Pancreas (tissue), 10 donors: ENCODE measurements at regions not wholly inside any gene's neighbourhood (a gene's known extent, or its start where the extent isn't known, plus 50 kb on each side); places are given as distances from the start of the nearest gene placed in this dataset.

ENCODE experiments used
- ATAC-seq, 4 donors: fragments of 200-7000 bp; cut with Tn5 transposase; one replicate each; pipeline versions ENCODE4 v1.8.0 to v1.9.1; 2020; ENCODE audit warnings: mild to moderate bottlenecking in 4 of 4, moderate library complexity in 4 of 4
- DNase-seq, 6 donors: peaks; one replicate each; pipeline ENCODE4 v3.0.0-alpha.2; 2020
- FAIRE-seq: peaks from 2 replicates; lab custom pipeline; 2012; peaks lifted over from hg19 to GRCh38; lab: Jason Lieb, UNC
- H3K27ac ChIP-seq, 4 donors: fragments of 200-600 bp; sonication (generic); 1 replicate in 3 of 4; 2 replicates in 1 of 4; pipeline versions ENCODE4 v1.5.0 to v1.8.0; 2020
- H3K27me3 ChIP-seq, 4 donors: fragments of 200-600 bp; one replicate each; pipeline ENCODE4 v1.8.0; 2021
- H3K36me3 ChIP-seq, 3 donors: fragments of 200-600 bp; sonication (generic) in 1 of 3; one replicate each; pipeline versions ENCODE4 v1.5.0 to v1.8.0; 2020 to 2021
- H3K4me1 ChIP-seq, 3 donors: fragments of 200-600 bp; one replicate each; pipeline ENCODE4 v1.8.0; 2021
- H3K4me3 ChIP-seq, 4 donors: fragments of 200-600 bp; sonication (generic) in 2 of 4; one replicate each; pipeline versions ENCODE4 v1.5.0 to v1.8.0; 2020 to 2021
- H3K9me3 ChIP-seq, 4 donors: fragments of 200-600 bp; one replicate each; pipeline ENCODE4 v1.8.0; 2021
- WGBS, 2 donors: extraction: QIAGEN DNeasy Blood & Tissue Kit; methylation state at CpG; one replicate each; pipeline ENCODE4 v1.1.7; 2013; 5-methylcytosine and 5-hydroxymethylcytosine counted together
- intact Hi-C, 3 donors: fragments of 100-400 bp; cut with DNase I; formaldehyde crosslinking; loops; one replicate each; pipeline versions ENCODE4 v1.11.1 to v1.14.2; 2022
- TF ChIP-seq, protein P1 (sequence below), 4 donors: fragments of 200-600 bp; sonication (generic) in 3 of 4; IDR thresholded peaks; one replicate each; pipeline versions ENCODE4 v1.5.0 to v1.8.0; 2021; ENCODE audit warnings: antibody characterized with exemption in 4 of 4
- donor health status: healthy with polysubstance abuse.
- donor health status: DM: no; HTN: no; CAD: no; lungs with moderate emphysema.
- donor health status: DM: no; HTN: no; CAD: no.
- donor health status: control.
- donor health status: control.
- donor health status: Bipolar disorder and iron deficiency.
- donor health status: DM: yes; HTN: yes; CAD: no.
- donor health status: DM: no; HTN: no; CAD: no.
- donor health status: DM: no; HTN: no; CAD: no.
- donor health status: DM: yes; HTN: yes; CAD: no.

DNA sequence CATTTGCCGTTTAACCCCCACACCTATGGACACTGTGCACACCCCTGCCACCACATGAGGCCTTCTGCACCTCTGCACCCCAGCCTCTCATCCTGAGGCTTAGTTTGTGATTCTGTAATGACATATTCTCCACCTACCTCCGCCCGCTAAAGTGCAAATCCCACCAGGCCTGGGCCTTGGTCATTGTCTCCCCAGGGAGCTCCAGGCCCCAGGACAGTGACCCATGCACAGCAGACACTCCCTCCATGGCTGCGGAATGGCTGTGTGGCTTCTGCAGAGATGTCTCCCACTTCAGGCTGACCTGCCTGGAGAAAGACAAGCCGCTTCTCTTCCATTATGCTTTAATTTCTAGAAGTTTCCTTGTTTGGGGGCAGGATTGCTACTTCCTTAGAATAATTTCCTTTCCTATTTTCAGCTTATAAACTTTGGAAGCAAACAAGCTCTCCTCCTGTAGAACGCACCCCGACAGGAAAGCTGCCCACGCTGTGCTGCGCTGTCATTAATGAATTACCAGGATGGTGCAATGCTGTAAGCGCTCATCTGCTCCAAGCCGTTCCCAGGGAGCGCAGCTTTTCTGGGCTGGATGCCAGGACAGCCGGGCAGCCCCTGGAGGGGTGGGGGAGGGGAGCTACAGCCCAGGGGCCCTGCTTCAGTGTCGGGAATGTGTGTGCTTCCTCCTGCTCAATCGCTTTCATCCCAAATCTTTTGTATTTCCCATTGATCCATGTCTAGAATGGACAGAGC is 618.0 kb downstream of the BRD1 start:
- intact Hi-C loops, result loop anchor here in 1 of 3 donors (10.0 kb wide), 1 partner anchor 55 kb away; no protein-coding TSS in a partner anchor
- WGBS, 2 donors, result 24 to 29% methylated on average over 15 of the region's 15 CpGs
- ATAC-seq, result peak in 3 of 4 donors; percentile 63 to 86 (median 81)

DNA sequence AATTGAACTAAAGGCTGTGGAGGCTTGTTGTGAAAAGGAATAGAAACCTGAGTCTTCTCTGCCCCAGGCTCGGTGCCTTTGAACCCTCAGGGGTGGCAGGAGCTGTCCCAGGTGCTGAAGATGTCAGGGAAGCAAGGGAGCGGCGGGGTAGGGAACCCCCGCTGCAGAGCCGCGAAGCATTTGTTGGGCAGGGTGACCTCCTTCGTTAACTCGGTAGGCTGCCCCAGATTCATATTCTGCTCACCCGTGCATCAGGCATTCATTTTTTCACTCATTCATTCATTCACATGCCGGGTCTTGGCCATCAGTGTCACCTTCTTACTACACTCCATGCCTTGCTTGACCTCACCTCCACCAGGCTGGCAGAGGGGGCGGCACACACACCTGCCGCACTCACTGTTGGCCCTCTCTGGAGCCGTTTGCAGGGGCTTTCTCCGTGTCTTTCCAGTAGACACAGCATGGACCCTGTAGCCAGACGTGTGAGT is 618.9 kb downstream of the BRD1 start:
- FAIRE-seq (no peak), ATAC-seq (no peak), DNase-seq (peak in 2 of 6 donors; percentile 21 to 25)
- Histone ChIP-seq H3K4me1 (no peaks in the 10 kb centered on the region), H3K9me3 (no peaks in the 10 kb centered on the region), H3K27me3 (no peaks in the 10 kb centered on the region), H3K4me3 (no peak overlapping the region), H3K36me3 (no peaks in the 10 kb centered on the region), H3K27ac (no peak overlapping the region)
- TF ChIP-seq, protein P1, sequence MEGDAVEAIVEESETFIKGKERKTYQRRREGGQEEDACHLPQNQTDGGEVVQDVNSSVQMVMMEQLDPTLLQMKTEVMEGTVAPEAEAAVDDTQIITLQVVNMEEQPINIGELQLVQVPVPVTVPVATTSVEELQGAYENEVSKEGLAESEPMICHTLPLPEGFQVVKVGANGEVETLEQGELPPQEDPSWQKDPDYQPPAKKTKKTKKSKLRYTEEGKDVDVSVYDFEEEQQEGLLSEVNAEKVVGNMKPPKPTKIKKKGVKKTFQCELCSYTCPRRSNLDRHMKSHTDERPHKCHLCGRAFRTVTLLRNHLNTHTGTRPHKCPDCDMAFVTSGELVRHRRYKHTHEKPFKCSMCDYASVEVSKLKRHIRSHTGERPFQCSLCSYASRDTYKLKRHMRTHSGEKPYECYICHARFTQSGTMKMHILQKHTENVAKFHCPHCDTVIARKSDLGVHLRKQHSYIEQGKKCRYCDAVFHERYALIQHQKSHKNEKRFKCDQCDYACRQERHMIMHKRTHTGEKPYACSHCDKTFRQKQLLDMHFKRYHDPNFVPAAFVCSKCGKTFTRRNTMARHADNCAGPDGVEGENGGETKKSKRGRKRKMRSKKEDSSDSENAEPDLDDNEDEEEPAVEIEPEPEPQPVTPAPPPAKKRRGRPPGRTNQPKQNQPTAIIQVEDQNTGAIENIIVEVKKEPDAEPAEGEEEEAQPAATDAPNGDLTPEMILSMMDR (IDR thresholded peaks at IDR 0.05), result no peak
- intact Hi-C loops, result no loop called here
- WGBS, 2 donors, result 43 to 55% methylated on average over 12 to 15 of the region's 15 CpGs

More for the DNA sequence above, 618.0 kb downstream of the BRD1 start:
- Histone ChIP-seq H3K27ac (no peak overlapping the region), H3K36me3 (no peaks in the 10 kb centered on the region), H3K4me3 (no peak overlapping the region), H3K4me1 (no peaks in the 10 kb centered on the region), H3K9me3 (no peaks in the 10 kb centered on the region), H3K27me3 (no peaks in the 10 kb centered on the region)
- FAIRE-seq (no peak), DNase-seq (peak in 3 of 6 donors; percentile 42 to 64 (median 58))
- TF ChIP-seq, protein P1 (IDR thresholded peaks at IDR 0.05), result no peak

DNA sequence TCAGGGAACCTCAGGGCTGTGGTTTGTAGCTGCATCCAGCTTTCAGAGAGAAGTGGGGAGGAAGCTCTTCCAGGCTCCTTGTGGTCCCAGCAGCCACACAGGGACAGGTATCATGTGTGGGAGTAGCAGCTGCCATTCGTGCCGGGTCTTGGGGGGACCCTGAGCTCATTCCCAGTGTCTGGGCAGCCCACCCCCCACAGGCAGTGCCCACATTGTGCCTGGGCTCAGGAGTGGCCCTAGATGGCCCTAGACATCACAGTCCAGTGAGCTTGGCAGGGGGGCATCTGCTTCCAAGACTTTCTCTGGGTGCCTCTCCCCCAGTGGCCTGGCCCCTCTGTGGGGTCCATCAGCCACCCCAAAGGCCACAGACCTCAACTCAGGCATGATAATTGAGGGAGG is 619.7 kb downstream of the BRD1 start:
- H3K4me3 ChIP-seq, result no peak overlapping the region
- intact Hi-C loops, result no loop called here
- H3K4me1 ChIP-seq, result no peaks in the 10 kb centered on the region
- no peak overlapping the region for H3K27ac ChIP-seq
- no peaks in the 10 kb centered on the region for H3K27me3 ChIP-seq
- H3K36me3 ChIP-seq, result no peaks in the 10 kb centered on the region
- TF ChIP-seq, protein P1 (IDR thresholded peaks at IDR 0.05), result no peak
- 43 to 79% methylated on average over 2 of the region's 2 CpGs for WGBS, 2 donors
- H3K9me3 ChIP-seq, result no peaks in the 10 kb centered on the region
- DNase-seq (peak in 2 of 6 donors; percentile 21 to 34), FAIRE-seq (no peak), ATAC-seq (no peak)

DNA sequence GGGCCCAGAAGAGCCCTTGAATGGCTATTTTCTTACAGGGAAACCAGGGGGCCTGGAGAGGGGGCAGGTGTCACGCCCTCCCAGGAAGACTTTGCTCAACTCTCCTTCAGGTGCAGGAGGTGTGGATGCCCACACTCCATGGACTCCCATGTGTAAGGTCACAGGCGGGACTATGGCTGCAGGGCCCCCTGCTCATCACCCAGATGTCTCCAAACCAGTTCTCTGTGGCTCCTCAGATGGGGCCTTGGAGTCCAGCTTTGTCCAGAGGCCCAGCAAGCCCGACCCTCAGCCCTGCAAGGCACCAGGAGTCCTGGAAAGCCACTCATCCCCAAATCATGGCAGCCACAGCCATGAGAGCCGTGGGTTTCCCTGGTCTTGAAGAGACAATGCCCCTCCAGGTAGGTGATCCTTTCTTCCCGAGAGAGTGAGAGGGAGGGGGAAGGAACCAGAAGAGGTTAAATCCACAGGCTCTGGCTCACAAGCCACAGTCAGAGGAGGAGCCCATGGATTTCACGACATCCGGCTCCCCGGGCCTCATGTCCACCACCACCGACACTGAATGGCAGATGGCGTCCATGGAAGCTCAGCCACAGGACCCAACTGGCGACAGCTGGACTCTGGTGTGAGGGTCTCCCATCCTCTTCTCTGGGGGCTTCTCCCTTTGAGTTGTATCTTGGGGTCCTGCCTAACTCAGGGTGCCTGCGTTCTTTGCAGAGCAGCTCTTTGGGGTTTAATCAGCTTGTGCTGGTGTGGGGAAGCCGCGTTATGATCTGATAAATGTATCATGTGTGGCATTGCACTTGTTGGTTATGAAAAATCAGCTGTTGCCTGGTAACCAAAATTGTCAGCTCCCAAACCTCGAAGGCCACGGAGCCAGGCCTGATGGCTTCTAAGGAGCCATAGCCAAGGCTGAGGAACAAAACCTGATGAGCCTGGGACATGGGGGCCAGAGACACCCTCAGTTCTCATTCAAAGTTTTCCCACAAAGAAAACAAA is 620.4 kb downstream of the BRD1 start:
- no peak for FAIRE-seq
- H3K4me1 ChIP-seq, result no peaks in the 10 kb centered on the region
- H3K27me3 ChIP-seq, result no peaks in the 10 kb centered on the region
- no peak for ATAC-seq
- WGBS, 2 donors, result 59 to 70% methylated on average over 16 of the region's 16 CpGs
- H3K9me3 ChIP-seq, result no peaks in the 10 kb centered on the region
- H3K27ac ChIP-seq, result no peak overlapping the region
- no peaks in the 10 kb centered on the region for H3K36me3 ChIP-seq
- intact Hi-C loops, result no loop called here
- DNase-seq, result peak in 2 of 6 donors; percentile 23 to 24
- no peak overlapping the region for H3K4me3 ChIP-seq
- TF ChIP-seq, protein P1 (IDR thresholded peaks at IDR 0.05), result no peak
